CD4-positive, alpha-beta T cell (primary cell): ENCODE measurements at regions not wholly inside any gene's neighbourhood (a gene's known extent, or its start where the extent isn't known, plus 50 kb on each side); places are given as distances from the start of the nearest gene placed in this dataset.
"Not testable (repeated sequence)": the region's sequence is repeated elsewhere in the genome, so short reads cannot be mapped to it uniquely, and the experiment has no call there.

ENCODE experiments used
- ATAC-seq: fragments of 200-7000 bp; cut with Tn5 transposase; one replicate; pipeline ENCODE4 v1.10.0; 2022; ENCODE audit warnings: mild to moderate bottlenecking; ENCODE audit not compliant: poor library complexity
- CTCF ChIA-PET: fragments of 350-600 bp; sonication (Branson Sonifier 250); formaldehyde crosslinking; loops from one replicate; lab custom pipeline; 2021; ENCODE audit warnings: antibody characterized with exemption, inconsistent platforms; lab: Charles Lee
- POLR2A ChIA-PET: fragments of 350-600 bp; sonication (Branson Sonifier 250); formaldehyde crosslinking; loops from one replicate; lab custom pipeline; 2021; ENCODE audit warnings: antibody characterized with exemption, inconsistent platforms; lab: Charles Lee
- DNase-seq, 14 experiments: peaks; one replicate each; pipeline ENCODE4 v3.0.0-alpha.2; 2013 to 2020; ENCODE audit warnings: mixed read lengths in 2 of 14
- H3K27ac ChIP-seq, 2 donors: one replicate each; pipeline versions ENCODE4 v1.5.1 to v1.7.0; 2013; ENCODE audit warnings: low read length in 2 of 2, low read depth in 1 of 2, mild to moderate bottlenecking in 1 of 2
- H3K27me3 ChIP-seq, 2 experiments: 1 replicate in 1 of 2; 2 replicates in 1 of 2; pipeline versions ENCODE4 v1.6.1 to v1.7.0; 2013; ENCODE audit warnings: low read length in 2 of 2, control low read depth in 1 of 2, mild to moderate bottlenecking in 1 of 2, moderate library complexity in 1 of 2; ENCODE audit not compliant: insufficient read depth in 2 of 2, control insufficient read depth in 1 of 2
- H3K36me3 ChIP-seq: one replicate; pipeline ENCODE4 v1.6.1; 2013; ENCODE audit warnings: low read length, control low read depth; ENCODE audit not compliant: insufficient read depth
- H3K4me1 ChIP-seq: one replicate; pipeline ENCODE4 v1.6.1; 2013; ENCODE audit warnings: low read length, control low read depth; ENCODE audit not compliant: insufficient read depth
- H3K4me3 ChIP-seq: one replicate; pipeline ENCODE4 v1.5.1; 2013; ENCODE audit warnings: mild to moderate bottlenecking, low read length, moderate library complexity
- H3K9me3 ChIP-seq, 2 experiments: 1 replicate in 1 of 2; 2 replicates in 1 of 2; pipeline versions ENCODE4 v1.6.1 to v1.7.0; 2013; ENCODE audit warnings: low read length in 2 of 2, mild to moderate bottlenecking in 2 of 2, control low read depth in 1 of 2, moderate library complexity in 1 of 2; ENCODE audit not compliant: control insufficient read depth in 1 of 2, insufficient read depth in 1 of 2
- H3K27ac Mint-ChIP-seq: one replicate; pipeline ENCODE4 v1.8.0; 2020; ENCODE audit warnings: mixed read lengths
- H3K27me3 Mint-ChIP-seq: one replicate; pipeline ENCODE4 v1.8.0; 2021; ENCODE audit warnings: mixed read lengths
- H3K36me3 Mint-ChIP-seq: one replicate; pipeline ENCODE4 v1.8.0; 2021; ENCODE audit warnings: low read depth, mixed read lengths
- H3K4me1 Mint-ChIP-seq: one replicate; pipeline ENCODE4 v1.8.0; 2021; ENCODE audit warnings: low read depth, mixed read lengths
- H3K4me3 Mint-ChIP-seq: one replicate; pipeline ENCODE4 v1.8.0; 2020; ENCODE audit warnings: mild to moderate bottlenecking, mixed read lengths
- H3K9me3 Mint-ChIP-seq: one replicate; pipeline ENCODE4 v1.8.0; 2020; ENCODE audit warnings: mixed read lengths
- CTCF ChIP-seq: fragments of 200-600 bp; IDR thresholded peaks from one replicate; pipeline ENCODE4 v1.8.0; 2022; ENCODE audit warnings: antibody characterized with exemption, mild to moderate bottlenecking
- intact Hi-C, 2 experiments: fragments of 100-400 bp; cut with DNase I in 1 of 2; cut with micrococcal nuclease in 1 of 2; formaldehyde crosslinking; loops; one replicate each; pipeline versions ENCODE4 v1.15.1 to v1.9.0; 2023 to 2025; cut with DNase I, micrococcal nuclease

DNA sequence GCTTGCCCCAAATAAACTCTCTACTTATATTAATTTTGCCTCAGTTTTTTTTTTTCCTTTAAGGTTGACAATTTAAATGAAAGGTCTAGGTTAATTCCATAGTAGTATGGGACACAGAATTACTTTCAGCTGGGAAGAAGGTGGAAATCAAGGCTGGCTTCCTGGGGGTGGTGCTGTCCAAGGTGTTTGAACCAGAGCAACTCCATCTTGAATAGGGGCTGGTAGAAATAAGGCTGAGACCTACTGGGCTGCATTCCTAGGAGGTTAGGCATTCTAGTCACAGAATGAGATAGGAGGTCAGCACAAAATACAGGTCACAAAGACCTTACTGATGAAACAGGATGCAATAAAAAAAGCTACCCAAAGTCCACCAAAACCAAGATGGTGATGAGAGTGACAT lies 1190.8 kb upstream of the AUTS2 start:
- no peak overlapping the region for H3K27ac Mint-ChIP-seq
- H3K4me3 Mint-ChIP-seq, result no peak overlapping the region
- ChIA-PET POLR2A (no interaction called here), CTCF (no interaction called here)
- Histone ChIP-seq H3K27me3 (no peaks in the 10 kb centered on the region), H3K4me1 (no peaks in the 10 kb centered on the region), H3K27ac (no peak overlapping the region), H3K36me3 (no peaks in the 10 kb centered on the region), H3K4me3 (no peak overlapping the region), H3K9me3 (peaks cover 0 to 4% of the 10 kb centered on the region in 2 experiments)
- intact Hi-C loops, result no loop called here
- ATAC-seq, result no peak
- H3K9me3 Mint-ChIP-seq, result peaks cover 16% of the 10 kb centered on the region
- no peak for DNase-seq
- TF ChIP-seq CTCF, result no peak
- no peaks in the 10 kb centered on the region for H3K36me3 Mint-ChIP-seq
- H3K27me3 Mint-ChIP-seq, result no peaks in the 10 kb centered on the region
- H3K4me1 Mint-ChIP-seq, result no peaks in the 10 kb centered on the region

- ChIA-PET CTCF (no interaction called here), POLR2A (no interaction called here)
- DNase-seq (no peak), ATAC-seq (no peak)
- TF ChIP-seq CTCF, result no peak
- H3K4me1 Mint-ChIP-seq, result no peaks in the 10 kb centered on the region
- H3K36me3 Mint-ChIP-seq, result no peaks in the 10 kb centered on the region
- Histone ChIP-seq H3K9me3 (peaks cover 0 to 4% of the 10 kb centered on the region in 2 experiments), H3K4me3 (no peak overlapping the region), H3K27ac (no peak overlapping the region), H3K36me3 (no peaks in the 10 kb centered on the region), H3K27me3 (no peaks in the 10 kb centered on the region), H3K4me1 (no peaks in the 10 kb centered on the region)
- no peak overlapping the region for H3K27ac Mint-ChIP-seq
- H3K27me3 Mint-ChIP-seq, result no peaks in the 10 kb centered on the region
- intact Hi-C loops, result no loop called here
- peaks cover 8% of the 10 kb centered on the region for H3K9me3 Mint-ChIP-seq
- H3K4me3 Mint-ChIP-seq, result no peak overlapping the region
Observed at GRCh38 chr7:68408873-68409272, 1189.4 kb upstream of the AUTS2 start.

- Mint-ChIP-seq H3K27ac (no peak overlapping the region), H3K4me1 (no peaks in the 10 kb centered on the region), H3K27me3 (no peaks in the 10 kb centered on the region), H3K4me3 (no peak overlapping the region), H3K9me3 (peaks cover 7% of the 10 kb centered on the region), H3K36me3 (no peaks in the 10 kb centered on the region)
- no peak overlapping the region for H3K4me3 ChIP-seq
- intact Hi-C loops, result no loop called here
- ChIA-PET CTCF (no interaction called here), POLR2A (no interaction called here)
- H3K4me1 ChIP-seq, result no peaks in the 10 kb centered on the region
- peaks cover 0 to 1% of the 10 kb centered on the region in 2 experiments for H3K9me3 ChIP-seq
- ATAC-seq (no peak), DNase-seq (no peak)
- no peak overlapping the region for H3K27ac ChIP-seq
- TF ChIP-seq CTCF, result no peak
- H3K27me3 ChIP-seq, result no peaks in the 10 kb centered on the region
- H3K36me3 ChIP-seq, result no peaks in the 10 kb centered on the region
Observed at GRCh38 chr7:68409851-68410250, 1188.4 kb upstream of the AUTS2 start.

- H3K4me3 Mint-ChIP-seq, DNase-seq, H3K36me3 Mint-ChIP-seq, H3K9me3 ChIP-seq, H3K27me3 ChIP-seq, ATAC-seq, H3K4me3 ChIP-seq, intact Hi-C loops, H3K27me3 Mint-ChIP-seq, H3K27ac Mint-ChIP-seq, H3K36me3 ChIP-seq, H3K9me3 Mint-ChIP-seq, CTCF ChIA-PET, POLR2A ChIA-PET, H3K4me1 ChIP-seq, H3K27ac ChIP-seq, H3K4me1 Mint-ChIP-seq: not testable (repeated sequence)
Observed at GRCh38 chr7:68410693-68411092, 1187.6 kb upstream of the AUTS2 start.
